ENCODE measurements at regions not wholly inside any gene's neighbourhood (a gene's known extent, or its start where the extent isn't known, plus 50 kb on each side); places are given as distances from the start of the nearest gene placed in this dataset.

GRCh38 chr21:43334214-43334958, 92.5 kb downstream of the SIK1 start:
- Histone ChIP-seq H3K4me1 (peaks cover 63% of the 10 kb centered on the region), H3K4me3 (no peak overlapping the region), H3K4me2 (peak overlapping the region; percentile 95), H3K27ac (peak overlapping the region; percentile 100), H3K9me3 (no peaks in the 10 kb centered on the region)
- FAIRE-seq (no peak), DNase-seq (ENCODE audit: low read depth in 1 of 2, low spot score in 1 of 2) (no peak), ATAC-seq (no peak)
- WGBS (ENCODE audit: missing lambda C conversion rate) = 87% methylated on average over 14 of the region's 16 CpGs
- POLR2A ChIA-PET = interaction anchor here (1.2 to 2.1 kb wide), 2 partner anchors 9 to 394 kb away, joined by 3 to 37 read pairs; no protein-coding TSS in a partner anchor
- CTCF ChIA-PET = interaction anchor here (1.3 kb wide), 1 partner anchor 312 kb away, joined by 5 read pairs; no protein-coding TSS in a partner anchor
- TF ChIP-seq FOSB (CRISPR knock-in tag; IDR thresholded peaks at IDR 0.05) (peak; percentile 54; the same call in 1 of the 2 replicates), ATOH8 (CRISPR knock-in tag; IDR thresholded peaks at IDR 0.05; ENCODE audit: low read depth) (no peak), ZNF302 (CRISPR knock-in tag; IDR thresholded peaks at IDR 0.05) (peak; percentile 54; the same call in 1 of the 2 replicates)

GRCh38 chr21:43333298-43334062, 93.5 kb downstream of the SIK1 start:
- DNase-seq (ENCODE audit: low read depth in 1 of 2, low spot score in 1 of 2) = peak; percentile 65 to 97
- 2% methylated on average over 17 of the region's 35 CpGs for WGBS (ENCODE audit: missing lambda C conversion rate)
- H3K27ac ChIP-seq = peak overlapping the region; percentile 100
- peak; percentile 78 to 86 for ATAC-seq
- no peak for FAIRE-seq
- H3K9me3 ChIP-seq = no peaks in the 10 kb centered on the region
- H3K4me3 ChIP-seq = peak overlapping the region; percentile 35; the same call in 2 of the 3 replicates
- ChIA-PET CTCF (interaction anchor here (0.5 to 1.3 kb wide), 3 partner anchors 10 to 433 kb away, joined by 3 to 5 read pairs (median 3); no protein-coding TSS in a partner anchor), POLR2A (interaction anchor here (1.1 to 2.1 kb wide), 3 partner anchors 8 to 395 kb away, joined by 3 to 37 read pairs (median 4); no protein-coding TSS in a partner anchor)
- peak overlapping the region; percentile 95 for H3K4me2 ChIP-seq
- H3K4me1 ChIP-seq = peaks cover 56% of the 10 kb centered on the region
- TF ChIP-seq JUNB (IDR thresholded peaks at IDR 0.05) (0 out of 2 replicates have a peak, but pooled peaks have one; percentile 12), MYC (IDR thresholded peaks at IDR 0.05; ENCODE audit: borderline replicate concordance, low read length) (0 out of 2 replicates have a peak, but pooled peaks have one; percentile 20), RCOR1 (IDR thresholded peaks at IDR 0.05; ENCODE audit: low read depth, low read length) (no peak), RFX5 (IDR thresholded peaks at IDR 0.05) (no peak), HMGXB4 (CRISPR knock-in tag; IDR thresholded peaks at IDR 0.05; ENCODE audit: borderline replicate concordance) (no peak), RAD21 (conservative IDR thresholded peaks at IDR 0.05 in 1 of 2, IDR thresholded peaks at IDR 0.05 in 1 of 2) (peak; percentile 4 to 37; a peak in 3 of 5 replicates), POLR2A (IDR thresholded peaks at IDR 0.05; ENCODE audit: low read length) (0 out of 2 replicates have a peak, but pooled peaks have one; percentile 19), NPAS2 (CRISPR knock-in tag; IDR thresholded peaks at IDR 0.05; ENCODE audit: borderline replicate concordance) (no peak; the same call in 1 of the 2 replicates), TP53 (CRISPR knock-in tag; IDR thresholded peaks at IDR 0.05) (no peak), PHF8 (IDR thresholded peaks at IDR 0.05; ENCODE audit: borderline replicate concordance, low read depth) (no peak), TFCP2L1 (CRISPR knock-in tag; IDR thresholded peaks at IDR 0.05) (peak; percentile 75; the same call in 1 of the 2 replicates), ESRRA (IDR thresholded peaks at IDR 0.05; ENCODE audit: borderline replicate concordance, low read length) (no peak), USF2 (IDR thresholded peaks at IDR 0.05) (0 out of 2 replicates have a peak, but pooled peaks have one; percentile 5), CHD4 (IDR thresholded peaks at IDR 0.05; ENCODE audit: borderline replicate concordance) (no peak), BCL3 (IDR thresholded peaks at IDR 0.05) (peak; percentile 66; the same call in 1 of the 3 replicates), ATOH8 (CRISPR knock-in tag; IDR thresholded peaks at IDR 0.05; ENCODE audit: low read depth) (peak; percentile 88), ELK1 (IDR thresholded peaks at IDR 0.05; ENCODE audit: low read depth, low read length) (no peak), CEBPB (IDR thresholded peaks at IDR 0.05) (peak in 1 of 2 experiments; percentile 50; a peak in 2 of 4 replicates), HOXB13 (CRISPR knock-in tag; IDR thresholded peaks at IDR 0.05; ENCODE audit: low read depth) (peak; percentile 95), FOSB (CRISPR knock-in tag; IDR thresholded peaks at IDR 0.05) (0 out of 2 replicates have a peak, but pooled peaks have one; percentile 54), EHF (CRISPR knock-in tag; IDR thresholded peaks at IDR 0.05) (peak; percentile 86), MAZ (IDR thresholded peaks at IDR 0.05; ENCODE audit: borderline replicate concordance, low read depth, low read length) (no peak), MAX (IDR thresholded peaks at IDR 0.05) (peak; percentile 97), GATA3 (IDR thresholded peaks at IDR 0.05; ENCODE audit: borderline replicate concordance) (peak; percentile 95), BHLHE40 (IDR thresholded peaks at IDR 0.05; ENCODE audit: low read depth, low read length) (peak; percentile 78)
